Limb (tissue), 2 donors: ENCODE measurements at regions not wholly inside any gene's neighbourhood (a gene's known extent, or its start where the extent isn't known, plus 50 kb on each side); places are given as distances from the start of the nearest gene placed in this dataset.

Experiments
- DNase-seq, 2 donors: peaks; one replicate each; pipeline ENCODE4 v3.0.0-alpha.2; 2016; ENCODE audit errors: extremely low spot score in 2 of 2

DNA sequence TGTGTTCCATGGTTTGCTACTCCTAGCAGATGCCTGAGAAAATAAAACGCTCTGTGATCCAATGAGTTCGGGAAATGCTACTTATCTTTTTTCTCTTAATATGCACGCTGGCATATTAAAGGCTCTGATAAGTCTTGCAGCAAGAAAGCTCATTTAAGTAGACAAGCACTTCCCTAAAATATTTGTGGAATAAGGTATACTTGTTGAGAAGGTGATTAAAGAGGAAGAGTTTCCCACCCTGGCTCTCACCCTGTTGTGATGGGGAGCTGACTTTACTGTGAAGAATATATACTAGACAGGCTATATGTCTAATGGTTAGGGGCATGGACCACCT lies 279.4 kb downstream of the RPS24 start:
- no peak for DNase-seq

- peak in 1 of 2 donors; percentile 8 for DNase-seq
Observed at GRCh38 chr10:78313636-78314035, 280.0 kb downstream of the RPS24 start.

DNA sequence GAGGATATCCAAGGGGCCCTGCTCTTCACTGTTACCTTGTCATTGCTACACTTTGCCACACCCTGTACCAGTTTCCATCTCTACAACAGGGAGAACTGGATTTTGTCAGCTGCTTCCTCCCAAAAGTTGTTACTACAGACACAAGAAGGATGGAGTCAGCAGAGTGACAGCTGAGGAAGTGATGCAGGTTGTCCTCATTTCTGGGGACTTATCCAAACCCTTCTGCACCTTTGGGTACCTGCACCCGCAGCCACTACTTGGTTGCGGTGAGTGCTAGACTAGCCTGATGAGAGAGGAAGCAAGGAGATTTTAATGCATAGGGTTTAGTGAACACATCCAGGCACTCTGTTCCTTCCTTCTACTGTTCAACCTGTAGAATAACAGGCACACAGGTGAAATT lies 281.0 kb downstream of the RPS24 start:
- DNase-seq = no peak

- DNase-seq = peak; percentile 33 to 55
Observed at GRCh38 chr10:78316451-78316931, 282.8 kb downstream of the RPS24 start.

DNA sequence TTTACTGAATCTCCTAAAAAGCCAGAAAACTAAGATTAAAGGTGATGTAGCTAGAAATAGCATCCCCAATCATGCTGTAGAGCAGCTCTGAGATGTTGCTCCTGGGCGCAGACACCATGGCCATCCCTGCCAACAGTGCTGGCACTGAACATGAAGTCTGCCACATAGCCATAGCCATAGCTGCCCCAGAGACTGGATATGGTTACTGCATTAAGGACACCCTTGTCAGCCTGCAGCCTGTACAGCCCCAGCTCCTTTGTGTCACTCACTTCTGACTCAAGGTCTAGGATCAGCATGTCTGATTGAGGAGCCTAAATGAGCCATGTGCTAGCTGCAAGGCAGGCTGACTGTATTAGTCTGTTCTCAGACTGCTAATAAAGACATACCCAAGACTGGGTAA lies 284.6 kb downstream of the RPS24 start:
- peak in 1 of 2 donors; percentile 12 for DNase-seq

GRCh38 chr10:78319371-78319770 lies 285.7 kb downstream of the RPS24 start:
- DNase-seq = peak in 1 of 2 donors; percentile 14

DNA sequence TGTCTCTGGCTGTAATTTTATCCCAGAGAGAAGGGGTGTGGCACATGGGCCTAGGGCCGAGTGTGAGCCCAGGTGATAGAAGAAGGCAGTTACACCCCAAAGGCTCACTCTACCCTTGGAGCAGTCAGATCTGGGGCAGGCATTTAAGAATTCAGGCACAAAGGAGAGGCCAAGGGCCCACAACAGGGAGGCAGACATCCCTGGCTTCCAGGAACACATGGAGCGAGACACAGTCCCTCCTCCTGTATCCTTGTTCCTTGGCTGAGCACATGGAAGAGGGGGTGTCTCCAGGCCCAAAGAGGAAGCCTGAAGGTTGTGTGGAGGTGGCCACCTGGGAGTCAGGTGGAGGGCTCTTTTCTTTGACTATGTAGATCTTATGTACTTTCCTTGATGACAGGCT lies 286.2 kb downstream of the RPS24 start:
- no peak for DNase-seq

DNA sequence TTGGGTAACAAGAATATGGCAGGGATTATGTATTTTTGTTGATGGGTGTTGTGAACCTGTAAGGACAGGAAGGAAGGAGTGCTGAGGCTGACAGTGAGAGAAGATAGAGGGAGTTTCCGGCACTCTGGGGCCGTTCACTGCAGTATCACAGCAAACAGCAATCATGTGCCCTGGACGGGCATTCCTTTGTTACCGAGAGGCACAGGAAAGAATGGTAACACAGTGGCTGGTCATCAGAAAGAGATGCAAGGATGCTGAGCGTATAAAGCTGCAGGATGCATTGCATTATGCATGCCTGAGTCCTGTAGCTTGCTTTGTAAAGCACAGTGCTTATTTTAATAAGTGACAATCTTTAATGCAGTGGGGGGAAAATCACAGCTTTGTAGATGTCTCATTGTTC lies 286.8 kb downstream of the RPS24 start:
- no peak for DNase-seq

GRCh38 chr10:78321000-78321399 lies 287.3 kb downstream of the RPS24 start:
- no peak for DNase-seq

- DNase-seq = no peak
Observed at GRCh38 chr10:78321500-78321899, 287.8 kb downstream of the RPS24 start.

- DNase-seq = no peak
Observed at GRCh38 chr10:78326372-78326771, 292.7 kb downstream of the RPS24 start.

GRCh38 chr10:78327778-78328591 lies 294.3 kb downstream of the RPS24 start:
- DNase-seq = peak in 1 of 2 donors; percentile 6

DNA sequence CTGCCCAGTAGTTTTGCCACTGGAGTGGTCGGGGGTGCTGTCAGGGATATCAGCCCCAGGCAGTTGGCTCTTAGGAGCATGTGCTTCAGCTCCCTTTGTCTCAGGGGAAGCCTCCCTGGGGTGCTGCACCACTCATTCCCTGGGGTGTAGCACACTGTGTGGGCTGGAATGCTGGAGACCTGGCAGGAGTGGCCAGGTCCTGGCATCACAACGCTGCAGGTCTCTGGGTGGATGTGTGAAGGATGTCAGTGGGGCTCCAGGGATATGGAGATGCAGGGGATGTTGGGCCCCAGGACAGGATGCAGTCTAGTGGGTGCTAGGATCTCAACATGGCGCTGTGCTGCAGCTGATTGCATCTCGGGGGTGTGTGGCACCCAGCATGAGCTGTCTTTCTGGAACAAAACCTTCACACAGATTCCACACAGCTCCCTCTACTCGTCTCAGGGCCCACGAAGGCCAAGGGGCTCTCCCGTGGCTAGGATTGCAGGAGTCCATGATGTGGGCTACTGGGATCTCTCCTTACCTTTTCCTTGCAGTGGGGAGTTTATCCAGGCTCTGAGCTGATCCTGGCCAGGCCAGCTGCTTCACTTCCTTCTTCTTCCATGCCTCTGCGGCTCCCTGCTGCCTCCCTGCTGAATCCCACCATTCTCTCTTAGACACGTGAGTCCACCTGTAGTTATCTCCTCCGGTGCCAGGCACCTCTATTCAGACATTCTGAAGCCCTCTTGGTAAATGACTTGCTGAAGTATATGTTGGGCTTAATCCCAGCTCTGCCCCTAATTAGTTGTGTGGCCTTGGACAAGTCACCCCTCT lies 295.1 kb downstream of the RPS24 start:
- DNase-seq = peak in 1 of 2 donors; percentile 6

DNA sequence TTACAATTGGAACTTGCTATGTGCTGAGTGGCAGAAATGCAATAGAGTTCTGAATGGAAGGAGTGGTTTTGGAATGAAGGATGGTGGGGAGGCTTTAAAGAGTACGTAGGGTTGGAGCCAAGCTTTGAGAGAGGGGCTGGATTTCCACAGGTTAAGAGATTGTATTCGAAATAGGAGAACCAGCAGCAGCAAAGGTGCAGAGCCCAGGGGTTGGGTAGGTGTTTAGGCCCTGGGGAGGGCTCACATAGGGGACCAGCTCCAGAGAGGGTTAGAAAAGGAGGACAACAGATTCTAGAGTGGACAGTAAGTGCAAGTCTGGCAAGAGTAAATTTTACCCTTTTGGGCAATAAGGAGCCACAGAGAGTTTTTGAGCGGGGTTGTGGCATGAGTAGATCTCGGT lies 297.2 kb downstream of the RPS24 start:
- DNase-seq = no peak

GRCh38 chr10:78331391-78331922 lies 297.8 kb downstream of the RPS24 start:
- DNase-seq = peak in 1 of 2 donors; percentile 37

DNA sequence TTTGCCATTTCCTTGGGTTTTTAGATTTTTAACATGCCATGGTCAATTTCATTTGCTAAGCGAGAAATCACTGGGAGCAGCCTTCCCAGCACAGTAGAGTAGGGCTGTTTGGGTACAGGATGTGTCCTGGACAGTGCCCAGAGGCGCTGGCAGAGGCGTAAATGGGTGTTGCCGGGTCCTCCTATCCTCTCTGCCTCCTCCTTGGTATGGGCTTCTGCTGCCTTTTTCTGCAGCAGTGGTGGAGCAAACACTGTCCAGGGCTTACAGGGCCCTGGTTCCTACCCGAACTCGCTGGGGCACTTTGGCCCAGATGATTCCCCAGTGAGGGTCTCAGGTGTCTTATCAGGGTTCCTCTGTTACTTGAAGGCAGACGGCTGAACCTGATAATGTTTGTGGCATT lies 298.3 kb downstream of the RPS24 start:
- peak in 1 of 2 donors; percentile 22 for DNase-seq

DNA sequence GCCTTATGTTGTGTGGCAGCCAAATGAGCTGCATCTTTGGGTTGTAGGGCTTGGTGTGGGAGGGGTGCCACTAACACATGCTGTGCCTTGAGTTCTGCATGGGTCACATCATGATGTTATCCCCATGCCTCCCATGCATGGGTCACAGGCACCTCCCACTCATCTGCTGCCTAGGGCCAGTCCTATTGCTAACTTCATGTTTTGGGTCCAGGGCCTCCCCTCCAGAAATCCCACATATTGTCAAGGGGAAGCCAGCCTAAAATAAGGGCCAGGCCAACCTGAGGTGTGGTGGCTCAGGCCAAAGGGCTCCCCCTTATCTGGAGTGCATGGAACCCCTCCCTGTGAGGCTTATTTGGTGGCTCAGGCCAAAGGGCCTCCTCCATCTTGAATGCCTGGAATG lies 299.0 kb downstream of the RPS24 start:
- DNase-seq = peak in 1 of 2 donors; percentile 7

DNA sequence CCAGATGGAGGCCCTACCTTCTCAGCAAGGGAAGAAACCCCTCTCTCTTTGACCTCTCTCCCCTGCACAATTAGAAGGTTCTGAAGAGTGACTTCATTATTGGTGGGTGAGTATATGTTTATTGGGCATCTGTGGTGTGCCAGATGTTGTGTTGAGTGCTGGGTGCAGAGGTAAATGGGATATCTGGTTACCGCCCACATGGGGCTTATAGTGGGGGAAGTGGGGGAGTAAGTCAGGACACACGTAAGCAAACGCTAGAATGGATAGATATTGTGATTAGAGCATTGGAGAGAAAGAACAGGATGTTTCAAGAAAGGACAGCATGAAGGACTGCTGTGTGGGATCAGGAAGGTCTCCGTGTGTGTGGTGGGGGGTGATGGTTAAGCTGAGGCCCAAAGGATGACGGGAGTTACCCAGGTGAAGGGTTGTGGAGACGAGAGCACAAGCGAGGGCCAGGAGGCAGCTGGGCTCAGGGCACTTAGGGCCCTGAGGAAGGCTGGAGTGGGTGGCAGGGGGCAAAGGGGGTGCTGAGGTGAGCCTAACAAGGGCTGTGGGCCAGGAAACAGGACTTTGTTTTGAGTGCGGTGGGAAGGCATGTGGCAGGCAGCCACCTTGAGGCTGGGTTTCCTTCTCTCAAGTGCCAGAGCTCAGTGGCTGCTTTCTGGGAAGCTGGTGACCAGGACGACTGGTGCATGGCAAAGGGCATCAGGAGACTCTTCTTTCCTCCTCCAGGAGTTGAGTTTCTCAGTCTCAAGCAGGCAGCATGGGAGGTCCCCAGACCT lies 299.9 kb downstream of the RPS24 start:
- DNase-seq = peak in 1 of 2 donors; percentile 9

DNA sequence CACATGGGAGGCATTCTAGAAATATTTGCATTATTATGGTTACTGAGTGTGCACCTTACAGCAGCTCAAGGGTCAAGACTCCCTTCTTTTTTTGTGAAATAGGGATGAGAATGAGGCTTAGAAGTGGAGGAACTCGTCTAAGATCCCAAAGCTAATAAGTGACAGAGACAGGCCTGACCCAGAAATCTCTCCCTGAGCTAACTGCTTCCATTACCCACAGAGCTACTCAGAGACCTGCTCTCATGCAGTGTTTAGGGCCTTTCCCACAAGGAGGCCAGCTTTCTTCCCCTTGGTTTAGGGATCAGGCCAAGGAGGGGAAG lies 301.7 kb downstream of the RPS24 start:
- no peak for DNase-seq

DNA sequence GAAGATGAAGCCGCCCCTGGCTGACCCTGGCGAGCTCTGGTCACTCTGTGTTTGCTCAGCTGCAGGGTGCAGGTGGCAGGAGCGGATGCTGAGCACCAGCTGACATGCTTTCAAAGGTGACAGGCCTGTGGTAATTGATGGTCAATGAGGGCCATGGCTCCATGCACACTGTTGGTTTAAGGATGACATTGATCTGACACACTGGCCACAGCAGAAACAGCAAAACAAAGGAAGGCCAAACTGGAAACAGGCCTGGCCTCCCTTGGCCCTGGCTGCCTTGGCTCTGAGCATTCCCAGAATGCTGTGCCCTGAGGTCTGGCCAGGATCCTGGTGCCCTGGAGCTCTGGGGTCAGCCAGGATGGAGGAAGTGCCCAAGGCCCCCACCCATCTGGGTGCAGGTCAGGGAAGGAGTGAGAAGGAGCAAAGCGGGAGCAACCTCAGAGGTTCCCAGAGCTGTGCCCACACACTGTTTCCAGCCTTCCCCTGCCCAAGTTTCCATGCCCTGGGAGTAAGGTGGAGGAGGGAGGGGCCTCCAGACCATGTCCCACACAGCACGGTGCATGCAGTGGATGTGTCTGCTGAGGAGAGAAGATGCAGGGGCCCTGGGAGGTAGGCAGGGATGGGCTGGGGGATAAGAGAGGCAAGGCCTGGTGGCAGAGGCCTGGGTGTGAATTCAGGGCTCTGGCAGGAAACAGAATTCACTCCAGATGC lies 302.2 kb downstream of the RPS24 start:
- DNase-seq = peak in 1 of 2 donors; percentile 19

GRCh38 chr10:78336402-78336791 lies 302.7 kb downstream of the RPS24 start:
- DNase-seq = peak in 1 of 2 donors; percentile 18
